Panc1 (cell line): ENCODE measurements at regions not wholly inside any gene's neighbourhood (a gene's known extent, or its start where the extent isn't known, plus 50 kb on each side); places are given as distances from the start of the nearest gene placed in this dataset.

Experiments
- ATAC-seq: fragments of 200-7000 bp; cut with Tn5 transposase; 2 replicates; pipeline ENCODE4 v1.9.1; 2020; ENCODE audit warnings: mild to moderate bottlenecking, moderate library complexity
- BruUV-seq: library from RNA; stranded (reverse); fragments of 400-500 nt; replicated peaks from 2 replicates; lab custom pipeline; 2021; lab: Mats Ljungman, UMichigan
- CTCF ChIA-PET: fragments of 300-600 bp; sonication (Branson Sonifier 250); formaldehyde crosslinking; loops from one replicate; lab custom pipeline; 2022; ENCODE audit warnings: antibody characterized with exemption; lab: Charles Lee
- POLR2A ChIA-PET: fragments of 300-600 bp; sonication (Branson Sonifier 250); formaldehyde crosslinking; loops from one replicate; lab custom pipeline; 2022; ENCODE audit warnings: antibody characterized with exemption; lab: Charles Lee
- DNase-seq: peaks from one replicate; pipeline ENCODE4 v3.0.0-alpha.2; 2010; ENCODE audit warnings: low read depth, low spot score
- H3K27ac ChIP-seq: 2 replicates; pipeline ENCODE4 v1.5.1; 2011; ENCODE audit warnings: mild to moderate bottlenecking, low read length, inconsistent platforms
- H3K27me3 ChIP-seq: fragments of 200-500 bp; sonication (Bioruptor generic); 2 replicates; pipeline ENCODE4 v1.6.0; 2014; ENCODE audit warnings: low read length, inconsistent platforms; ENCODE audit not compliant: control insufficient read depth, insufficient read depth
- H3K36me3 ChIP-seq: fragments of 200-500 bp; sonication (Bioruptor generic); 2 replicates; pipeline ENCODE4 v1.5.1; 2014; ENCODE audit warnings: inconsistent platforms, mild to moderate bottlenecking, low read length, moderate library complexity; ENCODE audit not compliant: control insufficient read depth, insufficient read depth
- H3K4me1 ChIP-seq: 2 replicates; pipeline ENCODE4 v1.5.1; 2011; ENCODE audit warnings: inconsistent platforms, mild to moderate bottlenecking, low read length, moderate library complexity; ENCODE audit not compliant: control insufficient read depth, insufficient read depth
- H3K4me3 ChIP-seq, 2 experiments: 2 replicates each; pipeline ENCODE4 v1.5.1; 2011 to 2012; ENCODE audit warnings: low read depth in 2 of 2, low read length in 2 of 2, mild to moderate bottlenecking in 2 of 2, inconsistent platforms in 1 of 2, moderate library complexity in 1 of 2
- H3K9me3 ChIP-seq: fragments of 200-500 bp; sonication (Bioruptor generic); 2 replicates; pipeline ENCODE4 v1.5.1; 2014; ENCODE audit warnings: low read depth, mild to moderate bottlenecking, inconsistent platforms, low read length, moderate library complexity; ENCODE audit not compliant: control insufficient read depth, insufficient read depth
- POLR2AphosphoS5 ChIP-seq: IDR thresholded peaks from 2 replicates; pipeline ENCODE4 v1.6.1; 2012; ENCODE audit warnings: mild to moderate bottlenecking, low read depth, low read length, moderate library complexity
- SIN3A ChIP-seq: IDR thresholded peaks from 2 replicates; pipeline ENCODE4 v1.6.1; 2012; ENCODE audit warnings: low read depth, mild to moderate bottlenecking, low read length, moderate library complexity, borderline replicate concordance; ENCODE audit not compliant: insufficient read depth
- TCF7L2 ChIP-seq: IDR thresholded peaks from 2 replicates; pipeline ENCODE4 v1.6.1; 2011; ENCODE audit warnings: mild to moderate bottlenecking, low read depth, low read length, inconsistent platforms
- in situ Hi-C: cut with HindIII; loops from 2 replicates; pipeline ENCODE4 v1.10.0; 2016; ENCODE audit warnings: low sequenced_read_pairs, low pct_unique_long_range_greater_than_20kb
- intact Hi-C: fragments of 100-400 bp; cut with micrococcal nuclease; formaldehyde crosslinking; loops from one replicate; pipeline ENCODE4 v1.10.0; 2022; ENCODE audit not compliant: unreplicated experiment
- TF ChIP-seq, protein P1 (sequence below): fragments of 450-650 bp; IDR thresholded peaks from 2 replicates; pipeline ENCODE4 v1.5.1; 2017; ENCODE audit warnings: mild to moderate bottlenecking
- TF ChIP-seq, protein P2 (sequence below), 2 experiments: IDR thresholded peaks; 2 replicates each; pipeline ENCODE4 v1.6.1; 2011 to 2012; ENCODE audit warnings: low read depth in 2 of 2, control low read depth in 1 of 2, low read length in 1 of 2, mild to moderate bottlenecking in 1 of 2, moderate library complexity in 1 of 2; ENCODE audit not compliant: insufficient read depth in 1 of 2

DNA sequence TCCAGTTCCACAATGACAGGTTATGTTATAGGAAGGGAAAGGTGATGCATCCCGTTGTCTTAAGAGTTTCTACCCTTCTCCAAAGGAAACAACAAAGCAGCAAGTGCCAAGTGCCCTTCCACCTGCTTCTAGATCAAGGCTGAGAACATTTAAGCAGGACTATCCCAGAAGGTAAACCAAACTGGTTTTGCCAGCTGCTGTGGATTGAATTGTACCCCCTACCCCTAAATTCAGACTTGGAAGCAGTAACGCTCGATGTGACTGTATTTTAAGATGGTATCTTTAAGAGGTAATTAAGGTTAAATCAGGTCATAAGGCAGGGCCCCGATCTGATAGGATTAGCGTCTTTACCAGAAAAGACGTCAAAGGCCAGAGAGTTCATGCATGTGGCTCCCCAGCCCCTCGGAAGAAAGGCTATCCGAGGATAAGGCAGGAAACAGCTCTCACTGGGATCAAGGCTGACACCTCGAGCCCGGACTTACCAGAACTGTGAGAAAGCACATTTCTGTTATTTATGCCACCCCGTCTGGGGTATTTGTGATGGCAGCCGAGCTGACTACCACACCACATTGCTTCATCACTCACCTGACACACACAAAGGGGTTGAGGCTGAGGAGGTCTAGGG lies 179.1 kb upstream of the RAI14 start:
- Histone ChIP-seq H3K27ac (no peak overlapping the region), H3K4me1 (no peaks in the 10 kb centered on the region), H3K36me3 (no peaks in the 10 kb centered on the region), H3K9me3 (no peaks in the 10 kb centered on the region), H3K27me3 (no peaks in the 10 kb centered on the region), H3K4me3 (no peak overlapping the region)
- ATAC-seq (no peak), DNase-seq (no peak)
- ChIA-PET POLR2A (no interaction called here), CTCF (interaction anchor here (0.6 kb wide), 1 partner anchor 442 kb away, joined by 10 read pairs; no protein-coding TSS in a partner anchor)
- no peak for TF ChIP-seq POLR2AphosphoS5
- TF ChIP-seq TCF7L2, result no peak
- TF ChIP-seq, protein P1, sequence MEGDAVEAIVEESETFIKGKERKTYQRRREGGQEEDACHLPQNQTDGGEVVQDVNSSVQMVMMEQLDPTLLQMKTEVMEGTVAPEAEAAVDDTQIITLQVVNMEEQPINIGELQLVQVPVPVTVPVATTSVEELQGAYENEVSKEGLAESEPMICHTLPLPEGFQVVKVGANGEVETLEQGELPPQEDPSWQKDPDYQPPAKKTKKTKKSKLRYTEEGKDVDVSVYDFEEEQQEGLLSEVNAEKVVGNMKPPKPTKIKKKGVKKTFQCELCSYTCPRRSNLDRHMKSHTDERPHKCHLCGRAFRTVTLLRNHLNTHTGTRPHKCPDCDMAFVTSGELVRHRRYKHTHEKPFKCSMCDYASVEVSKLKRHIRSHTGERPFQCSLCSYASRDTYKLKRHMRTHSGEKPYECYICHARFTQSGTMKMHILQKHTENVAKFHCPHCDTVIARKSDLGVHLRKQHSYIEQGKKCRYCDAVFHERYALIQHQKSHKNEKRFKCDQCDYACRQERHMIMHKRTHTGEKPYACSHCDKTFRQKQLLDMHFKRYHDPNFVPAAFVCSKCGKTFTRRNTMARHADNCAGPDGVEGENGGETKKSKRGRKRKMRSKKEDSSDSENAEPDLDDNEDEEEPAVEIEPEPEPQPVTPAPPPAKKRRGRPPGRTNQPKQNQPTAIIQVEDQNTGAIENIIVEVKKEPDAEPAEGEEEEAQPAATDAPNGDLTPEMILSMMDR, result no peak
- TF ChIP-seq, protein P2, sequence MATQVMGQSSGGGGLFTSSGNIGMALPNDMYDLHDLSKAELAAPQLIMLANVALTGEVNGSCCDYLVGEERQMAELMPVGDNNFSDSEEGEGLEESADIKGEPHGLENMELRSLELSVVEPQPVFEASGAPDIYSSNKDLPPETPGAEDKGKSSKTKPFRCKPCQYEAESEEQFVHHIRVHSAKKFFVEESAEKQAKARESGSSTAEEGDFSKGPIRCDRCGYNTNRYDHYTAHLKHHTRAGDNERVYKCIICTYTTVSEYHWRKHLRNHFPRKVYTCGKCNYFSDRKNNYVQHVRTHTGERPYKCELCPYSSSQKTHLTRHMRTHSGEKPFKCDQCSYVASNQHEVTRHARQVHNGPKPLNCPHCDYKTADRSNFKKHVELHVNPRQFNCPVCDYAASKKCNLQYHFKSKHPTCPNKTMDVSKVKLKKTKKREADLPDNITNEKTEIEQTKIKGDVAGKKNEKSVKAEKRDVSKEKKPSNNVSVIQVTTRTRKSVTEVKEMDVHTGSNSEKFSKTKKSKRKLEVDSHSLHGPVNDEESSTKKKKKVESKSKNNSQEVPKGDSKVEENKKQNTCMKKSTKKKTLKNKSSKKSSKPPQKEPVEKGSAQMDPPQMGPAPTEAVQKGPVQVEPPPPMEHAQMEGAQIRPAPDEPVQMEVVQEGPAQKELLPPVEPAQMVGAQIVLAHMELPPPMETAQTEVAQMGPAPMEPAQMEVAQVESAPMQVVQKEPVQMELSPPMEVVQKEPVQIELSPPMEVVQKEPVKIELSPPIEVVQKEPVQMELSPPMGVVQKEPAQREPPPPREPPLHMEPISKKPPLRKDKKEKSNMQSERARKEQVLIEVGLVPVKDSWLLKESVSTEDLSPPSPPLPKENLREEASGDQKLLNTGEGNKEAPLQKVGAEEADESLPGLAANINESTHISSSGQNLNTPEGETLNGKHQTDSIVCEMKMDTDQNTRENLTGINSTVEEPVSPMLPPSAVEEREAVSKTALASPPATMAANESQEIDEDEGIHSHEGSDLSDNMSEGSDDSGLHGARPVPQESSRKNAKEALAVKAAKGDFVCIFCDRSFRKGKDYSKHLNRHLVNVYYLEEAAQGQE (IDR thresholded peaks at IDR 0.05; ENCODE audit: insufficient read depth in 1 of 2, low read depth in 2 of 2, low read length in 1 of 2), result no peak
- no peak for TF ChIP-seq SIN3A
- no TSS peak for BruUV-seq
- intact Hi-C loops (no loop called here), in situ Hi-C loops (no loop called here)

DNA sequence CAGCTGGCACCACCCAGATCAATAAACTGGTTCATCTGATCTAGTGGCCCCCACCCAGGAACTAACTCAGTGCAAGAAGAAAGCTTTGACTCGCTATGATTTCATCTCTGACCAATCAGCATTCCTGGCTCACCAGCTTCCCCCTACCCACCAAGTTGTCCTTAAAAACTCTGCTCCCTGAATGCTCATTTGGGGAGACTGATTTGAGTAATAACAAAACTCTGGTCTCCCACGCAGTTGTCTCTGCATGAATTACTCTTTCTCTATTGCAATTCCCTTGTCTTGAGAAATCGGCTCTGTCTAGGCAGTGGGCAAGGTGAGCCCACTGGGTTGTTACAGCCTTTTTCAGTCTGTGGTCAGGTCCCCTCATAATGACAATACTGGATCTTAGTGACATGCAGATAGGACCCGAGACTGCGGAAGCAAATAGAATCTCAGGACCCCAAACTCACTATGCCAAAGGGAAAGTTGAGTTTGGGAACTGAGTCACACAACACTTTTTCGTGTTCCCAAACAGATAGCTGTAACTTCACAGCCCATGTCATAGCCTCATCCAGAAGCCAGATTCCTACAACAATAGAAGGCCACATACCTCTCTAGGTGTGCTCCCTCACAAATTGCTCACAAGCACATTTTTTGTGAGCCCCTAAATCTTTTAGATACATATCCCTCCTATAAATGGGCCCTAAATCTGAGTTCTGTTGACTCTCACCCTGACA lies 175.2 kb upstream of the RAI14 start:
- POLR2A ChIA-PET, result no interaction called here
- intact Hi-C loops, result no loop called here
- ATAC-seq, result no peak

More for the DNA sequence above, 175.2 kb upstream of the RAI14 start:
- no peak for TF ChIP-seq SIN3A
- TF ChIP-seq TCF7L2, result no peak
- TF ChIP-seq, protein P1, result no peak
- no peak for TF ChIP-seq POLR2AphosphoS5
- TF ChIP-seq, protein P2 (IDR thresholded peaks at IDR 0.05; ENCODE audit: insufficient read depth in 1 of 2, low read depth in 2 of 2, low read length in 1 of 2), result no peak
- H3K4me1 ChIP-seq, result no peaks in the 10 kb centered on the region
- in situ Hi-C loops, result no loop called here
- no peak overlapping the region for H3K27ac ChIP-seq
- no peaks in the 10 kb centered on the region for H3K9me3 ChIP-seq
- no peak overlapping the region for H3K4me3 ChIP-seq
- DNase-seq, result no peak
- no peaks in the 10 kb centered on the region for H3K36me3 ChIP-seq
- BruUV-seq, result no TSS peak
- CTCF ChIA-PET, result interaction anchor here (0.5 kb wide), 1 partner anchor 294 kb away, joined by 3 read pairs; no protein-coding TSS in a partner anchor
- H3K27me3 ChIP-seq, result no peaks in the 10 kb centered on the region
